CD4-positive, CD25-positive, alpha-beta regulatory T cell (primary cell): ENCODE measurements at regions not wholly inside any gene's neighbourhood (a gene's known extent, or its start where the extent isn't known, plus 50 kb on each side); places are given as distances from the start of the nearest gene placed in this dataset.

Experiments
- ATAC-seq, 2 donors: fragments of 150-1000 bp; cut with Tn5 transposase; one replicate each; pipeline ENCODE4 v1.10.0; 2021; ENCODE audit warnings: low read depth in 2 of 2, moderate number of reproducible peaks in 2 of 2, moderate library complexity in 1 of 2
- DNase-seq, 3 donors: peaks; one replicate each; pipeline versions ENCODE4 v3.0.0 to v3.0.0-alpha.2; 2012 to 2022; ENCODE audit warnings: mixed read lengths in 1 of 3
- H3K27ac ChIP-seq: one replicate; pipeline ENCODE4 v1.7.0; 2013; ENCODE audit warnings: mild to moderate bottlenecking, low read length; ENCODE audit not compliant: insufficient read depth, poor library complexity, severe bottlenecking
- H3K27me3 ChIP-seq: one replicate; pipeline ENCODE4 v1.7.0; 2013; ENCODE audit warnings: low read length; ENCODE audit not compliant: control insufficient read depth, insufficient read depth
- H3K36me3 ChIP-seq: one replicate; pipeline ENCODE4 v1.7.0; 2013; ENCODE audit warnings: mild to moderate bottlenecking, low read length, moderate library complexity; ENCODE audit not compliant: control insufficient read depth, insufficient read depth
- H3K4me1 ChIP-seq: 2 replicates; pipeline ENCODE4 v1.7.0; 2013; ENCODE audit warnings: mild to moderate bottlenecking, low read length; ENCODE audit not compliant: insufficient read depth, control insufficient read depth, poor library complexity, severe bottlenecking
- H3K4me3 ChIP-seq: one replicate; pipeline ENCODE4 v1.7.0; 2013; ENCODE audit warnings: low read depth, mild to moderate bottlenecking, low read length, moderate library complexity
- H3K9me3 ChIP-seq, 2 experiments: 1 replicate in 1 of 2; 2 replicates in 1 of 2; pipeline ENCODE4 v1.7.0; 2013; ENCODE audit warnings: low read length in 2 of 2, mild to moderate bottlenecking in 1 of 2, moderate library complexity in 1 of 2; ENCODE audit not compliant: control insufficient read depth in 2 of 2
- H3K27ac Mint-ChIP-seq, 3 donors: one replicate each; pipeline ENCODE4 v1.8.0; 2020 to 2022; ENCODE audit warnings: mild to moderate bottlenecking in 3 of 3, mixed read lengths in 3 of 3, moderate library complexity in 2 of 3
- H3K27me3 Mint-ChIP-seq: one replicate; pipeline ENCODE4 v1.8.0; 2022; ENCODE audit warnings: mild to moderate bottlenecking, mixed read lengths
- H3K36me3 Mint-ChIP-seq: one replicate; pipeline ENCODE4 v1.8.0; 2020; ENCODE audit warnings: mixed read lengths
- H3K4me1 Mint-ChIP-seq, 4 donors: one replicate each; pipeline ENCODE4 v1.8.0; 2020 to 2022; ENCODE audit warnings: mixed read lengths in 4 of 4, mild to moderate bottlenecking in 1 of 4
- H3K4me3 Mint-ChIP-seq, 4 donors: one replicate each; pipeline ENCODE4 v1.8.0; 2020 to 2022; ENCODE audit warnings: mild to moderate bottlenecking in 4 of 4, mixed read lengths in 4 of 4, moderate library complexity in 3 of 4
- H3K9me3 Mint-ChIP-seq, 7 donors: one replicate each; pipeline ENCODE4 v1.8.0; 2020 to 2022; ENCODE audit warnings: mixed read lengths in 7 of 7, mild to moderate bottlenecking in 3 of 7, moderate library complexity in 2 of 7

- Mint-ChIP-seq H3K4me1 (no peaks in the 10 kb centered on the region), H3K9me3 (peaks cover 0 to 3% (median 0%) of the 10 kb centered on the region in 7 donors), H3K4me3 (no peak overlapping the region), H3K36me3 (no peaks in the 10 kb centered on the region), H3K27ac (peak overlapping the region in 1 of 3 donors; percentile 76), H3K27me3 (peaks cover 19% of the 10 kb centered on the region)
- DNase-seq (no peak), ATAC-seq (no peak)
- Histone ChIP-seq H3K9me3 (no peaks in the 10 kb centered on the region), H3K36me3 (no peaks in the 10 kb centered on the region), H3K4me1 (no peaks in the 10 kb centered on the region), H3K27ac (no peak overlapping the region), H3K4me3 (no peak overlapping the region), H3K27me3 (peaks cover 2% of the 10 kb centered on the region)
These were observed 97.7 kb downstream of the HTR5A start for GRCh38 chr7:155167706-155168365.

- Mint-ChIP-seq H3K4me3 (no peak overlapping the region), H3K27me3 (peaks cover 18% of the 10 kb centered on the region), H3K9me3 (peaks cover 0 to 3% (median 0%) of the 10 kb centered on the region in 7 donors), H3K4me1 (no peaks in the 10 kb centered on the region), H3K27ac (no peak overlapping the region), H3K36me3 (no peaks in the 10 kb centered on the region)
- ATAC-seq (no peak), DNase-seq (no peak)
- H3K4me1 ChIP-seq: no peaks in the 10 kb centered on the region
- H3K4me3 ChIP-seq: no peak overlapping the region
- no peaks in the 10 kb centered on the region for H3K36me3 ChIP-seq
- H3K9me3 ChIP-seq: no peaks in the 10 kb centered on the region
- H3K27me3 ChIP-seq: no peaks in the 10 kb centered on the region
- H3K27ac ChIP-seq: no peak overlapping the region
These were observed 98.7 kb downstream of the HTR5A start for GRCh38 chr7:155168597-155169480.

- Mint-ChIP-seq H3K4me1 (no peaks in the 10 kb centered on the region), H3K9me3 (peaks cover 0 to 3% (median 0%) of the 10 kb centered on the region in 7 donors), H3K27ac (no peak overlapping the region), H3K36me3 (no peaks in the 10 kb centered on the region), H3K4me3 (no peak overlapping the region), H3K27me3 (peaks cover 15% of the 10 kb centered on the region)
- no peaks in the 10 kb centered on the region for H3K27me3 ChIP-seq
- DNase-seq (no peak), ATAC-seq (no peak)
- no peaks in the 10 kb centered on the region for H3K4me1 ChIP-seq
- no peaks in the 10 kb centered on the region for H3K36me3 ChIP-seq
- no peaks in the 10 kb centered on the region for H3K9me3 ChIP-seq
- no peak overlapping the region for H3K27ac ChIP-seq
- H3K4me3 ChIP-seq: no peak overlapping the region
These were observed 99.5 kb downstream of the HTR5A start for GRCh38 chr7:155169498-155170065.

GRCh38 chr7:155170331-155170730 is 100.2 kb downstream of the HTR5A start:
- Histone ChIP-seq H3K27me3 (no peaks in the 10 kb centered on the region), H3K27ac (no peak overlapping the region), H3K36me3 (no peaks in the 10 kb centered on the region), H3K4me3 (no peak overlapping the region), H3K4me1 (no peaks in the 10 kb centered on the region), H3K9me3 (no peaks in the 10 kb centered on the region)
- peaks cover 0 to 3% (median 0%) of the 10 kb centered on the region in 7 donors for H3K9me3 Mint-ChIP-seq
- DNase-seq (no peak), ATAC-seq (no peak)
- H3K4me1 Mint-ChIP-seq: no peaks in the 10 kb centered on the region
- H3K27me3 Mint-ChIP-seq: peaks cover 15% of the 10 kb centered on the region
- no peaks in the 10 kb centered on the region for H3K36me3 Mint-ChIP-seq
- H3K4me3 Mint-ChIP-seq: no peak overlapping the region
- H3K27ac Mint-ChIP-seq: no peak overlapping the region

- Histone ChIP-seq H3K36me3 (no peaks in the 10 kb centered on the region), H3K27ac (no peak overlapping the region), H3K27me3 (no peaks in the 10 kb centered on the region), H3K9me3 (no peaks in the 10 kb centered on the region), H3K4me1 (no peaks in the 10 kb centered on the region), H3K4me3 (no peak overlapping the region)
- Mint-ChIP-seq H3K27ac (no peak overlapping the region), H3K9me3 (peaks cover 0 to 3% (median 0%) of the 10 kb centered on the region in 7 donors), H3K4me1 (no peaks in the 10 kb centered on the region), H3K27me3 (peaks cover 15% of the 10 kb centered on the region), H3K36me3 (no peaks in the 10 kb centered on the region), H3K4me3 (no peak overlapping the region)
- DNase-seq: no peak
- no peak for ATAC-seq
These were observed 102.0 kb downstream of the HTR5A start for GRCh38 chr7:155172141-155172540.

GRCh38 chr7:155173905-155174304 is 103.8 kb downstream of the HTR5A start:
- H3K4me3 ChIP-seq: no peak overlapping the region
- ATAC-seq (no peak), DNase-seq (no peak)
- H3K36me3 ChIP-seq: no peaks in the 10 kb centered on the region
- peaks cover 4% of the 10 kb centered on the region for H3K27me3 ChIP-seq
- peaks cover 15% of the 10 kb centered on the region for H3K27me3 Mint-ChIP-seq
- H3K27ac ChIP-seq: no peak overlapping the region
- no peaks in the 10 kb centered on the region for H3K4me1 ChIP-seq
- no peak overlapping the region for H3K27ac Mint-ChIP-seq
- peak overlapping the region in 1 of 4 donors; percentile 13 for H3K4me3 Mint-ChIP-seq
- H3K9me3 Mint-ChIP-seq: peaks cover 0 to 3% (median 0%) of the 10 kb centered on the region in 7 donors
- no peaks in the 10 kb centered on the region for H3K4me1 Mint-ChIP-seq
- H3K36me3 Mint-ChIP-seq: no peaks in the 10 kb centered on the region
- H3K9me3 ChIP-seq: no peaks in the 10 kb centered on the region

- peaks cover 5% of the 10 kb centered on the region for H3K27me3 ChIP-seq
- no peaks in the 10 kb centered on the region for H3K9me3 ChIP-seq
- Mint-ChIP-seq H3K4me3 (no peak overlapping the region), H3K36me3 (no peaks in the 10 kb centered on the region), H3K4me1 (no peaks in the 10 kb centered on the region), H3K27ac (no peak overlapping the region), H3K27me3 (peaks cover 8% of the 10 kb centered on the region), H3K9me3 (peaks cover 0 to 5% (median 0%) of the 10 kb centered on the region in 7 donors)
- no peaks in the 10 kb centered on the region for H3K36me3 ChIP-seq
- ATAC-seq (no peak), DNase-seq (no peak)
- H3K4me3 ChIP-seq: no peak overlapping the region
- H3K27ac ChIP-seq: no peak overlapping the region
- no peaks in the 10 kb centered on the region for H3K4me1 ChIP-seq
These were observed 108.0 kb downstream of the HTR5A start for GRCh38 chr7:155178096-155178495.
